ENCODE measurements at regions not wholly inside any gene's neighbourhood (a gene's known extent, or its start where the extent isn't known, plus 50 kb on each side); places are given as distances from the start of the nearest gene placed in this dataset.

DNA sequence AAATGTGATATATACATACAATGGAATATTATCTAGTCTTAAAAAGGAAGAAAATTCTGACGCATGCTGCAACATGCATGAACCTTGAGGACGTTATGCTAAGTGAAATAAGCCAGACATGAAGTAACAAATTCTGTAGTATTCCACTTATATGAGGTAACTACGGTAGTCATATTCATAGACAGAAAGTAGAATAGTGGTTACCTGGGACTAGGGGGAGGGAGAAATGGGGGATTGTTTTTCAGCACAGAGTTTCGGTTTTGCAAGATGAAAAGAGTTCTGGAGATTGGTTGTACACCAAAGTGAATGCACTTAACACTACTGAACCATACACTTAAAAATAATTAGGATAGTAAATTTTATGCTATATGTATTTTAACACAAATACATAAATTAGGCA is 192.3 kb upstream of the FOXN2 start:
- TF ChIP-seq, protein P1, sequence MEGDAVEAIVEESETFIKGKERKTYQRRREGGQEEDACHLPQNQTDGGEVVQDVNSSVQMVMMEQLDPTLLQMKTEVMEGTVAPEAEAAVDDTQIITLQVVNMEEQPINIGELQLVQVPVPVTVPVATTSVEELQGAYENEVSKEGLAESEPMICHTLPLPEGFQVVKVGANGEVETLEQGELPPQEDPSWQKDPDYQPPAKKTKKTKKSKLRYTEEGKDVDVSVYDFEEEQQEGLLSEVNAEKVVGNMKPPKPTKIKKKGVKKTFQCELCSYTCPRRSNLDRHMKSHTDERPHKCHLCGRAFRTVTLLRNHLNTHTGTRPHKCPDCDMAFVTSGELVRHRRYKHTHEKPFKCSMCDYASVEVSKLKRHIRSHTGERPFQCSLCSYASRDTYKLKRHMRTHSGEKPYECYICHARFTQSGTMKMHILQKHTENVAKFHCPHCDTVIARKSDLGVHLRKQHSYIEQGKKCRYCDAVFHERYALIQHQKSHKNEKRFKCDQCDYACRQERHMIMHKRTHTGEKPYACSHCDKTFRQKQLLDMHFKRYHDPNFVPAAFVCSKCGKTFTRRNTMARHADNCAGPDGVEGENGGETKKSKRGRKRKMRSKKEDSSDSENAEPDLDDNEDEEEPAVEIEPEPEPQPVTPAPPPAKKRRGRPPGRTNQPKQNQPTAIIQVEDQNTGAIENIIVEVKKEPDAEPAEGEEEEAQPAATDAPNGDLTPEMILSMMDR (conservative IDR thresholded peaks at IDR 0.05; ENCODE audit: low read length): no peak
- TF ChIP-seq EZH2phosphoT487 (IDR thresholded peaks at IDR 0.05; ENCODE audit: borderline replicate concordance): no peak
